Keratinocyte (primary cell): ENCODE measurements at regions not wholly inside any gene's neighbourhood (a gene's known extent, or its start where the extent isn't known, plus 50 kb on each side); places are given as distances from the start of the nearest gene placed in this dataset.
A peak's percentile ranks its signal among the peaks of the same experiment; 100 is the strongest.

Source experiments
- CTCF ChIP-seq, 3 experiments: IDR thresholded peaks in 1 of 3; conservative IDR thresholded peaks in 1 of 3; optimal IDR thresholded peaks in 1 of 3; 2 replicates in 2 of 3; 3 replicates in 1 of 3; pipeline versions ENCODE3 to v1.5.1; 2011; ENCODE audit warnings: low read length in 3 of 3, mild to moderate bottlenecking in 3 of 3, moderate library complexity in 2 of 3, control low read depth in 1 of 3, inconsistent platforms in 1 of 3; ENCODE audit not compliant: insufficient read depth in 2 of 3; ENCODE audit errors: extremely low read depth in 1 of 3
- EZH2 ChIP-seq: IDR thresholded peaks from one replicate; pipeline ENCODE4 v1.6.1; 2012; ENCODE audit warnings: inconsistent platforms, mild to moderate bottlenecking, low read length, moderate library complexity

- TF ChIP-seq CTCF (optimal IDR thresholded peaks at IDR 0.05 in 1 of 3, IDR thresholded peaks at IDR 0.05 in 1 of 3, conservative IDR thresholded peaks at IDR 0.05 in 1 of 3; ENCODE audit: extremely low read depth in 1 of 3, insufficient read depth in 2 of 3, low read length in 3 of 3), result peak in 1 of 3 experiments; percentile 4
- TF ChIP-seq EZH2, result no peak
Observed at GRCh38 chr13:78131811-78132210, 213.2 kb upstream of the EDNRB start.
